IMR-90 (cell line): ENCODE measurements at regions not wholly inside any gene's neighbourhood (a gene's known extent, or its start where the extent isn't known, plus 50 kb on each side); places are given as distances from the start of the nearest gene placed in this dataset.

Experiments
- BHLHE40 ChIP-seq: fragments of 150-350 bp; IDR thresholded peaks from 2 replicates; pipeline ENCODE4 v1.6.1; 2016; ENCODE audit warnings: mild to moderate bottlenecking, low read depth, low read length
- CTCF ChIP-seq: conservative IDR thresholded peaks from 2 replicates; pipeline ENCODE4 v1.5.1; 2012; ENCODE audit warnings: mild to moderate bottlenecking, low read depth, low read length, improper control_type of control experiment
- POLR2A ChIP-seq: IDR thresholded peaks from 2 replicates; pipeline ENCODE4 v1.6.1; 2012; ENCODE audit warnings: mild to moderate bottlenecking, low read depth, low read length

GRCh38 chr5:123787136-123787535 lies 275.2 kb downstream of the CSNK1G3 start:
- TF ChIP-seq BHLHE40 (no peak), CTCF (no peak), POLR2A (no peak)
